ENCODE measurements at regions not wholly inside any gene's neighbourhood (a gene's known extent, or its start where the extent isn't known, plus 50 kb on each side); places are given as distances from the start of the nearest gene placed in this dataset.
A peak's percentile ranks its signal among the peaks of the same experiment; 100 is the strongest.

DNA sequence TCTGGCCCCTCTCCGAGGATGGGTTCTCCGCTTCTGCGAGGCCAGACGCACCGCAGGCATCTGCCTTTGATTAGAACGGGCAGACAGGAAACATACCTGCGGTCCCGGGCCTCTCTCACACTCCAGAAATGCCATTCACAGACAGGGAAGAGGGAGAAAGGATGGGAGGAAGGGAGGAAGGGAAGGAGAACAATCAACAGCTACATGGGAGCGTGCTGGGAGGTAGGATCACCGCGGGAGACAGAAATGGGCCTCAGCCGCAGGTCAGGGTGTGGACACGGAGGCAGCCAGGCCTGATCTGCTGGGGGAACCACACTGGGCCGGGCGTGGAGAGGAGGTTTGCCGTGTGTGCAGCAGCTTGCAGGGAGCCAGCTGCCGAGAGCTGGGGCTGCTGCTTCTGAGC is 90.7 kb upstream of the RGMA start (continued):
- TF ChIP-seq MEF2B (IDR thresholded peaks at IDR 0.05; ENCODE audit: partially characterized antibody, poor library complexity, severe bottlenecking) = no peak
- TF ChIP-seq SMAD1 (IDR thresholded peaks at IDR 0.05; ENCODE audit: low read depth, partially characterized antibody) = no peak
- TF ChIP-seq RB1 (IDR thresholded peaks at IDR 0.05; ENCODE audit: borderline replicate concordance) = no peak
- no peak for TF ChIP-seq BCL3 (IDR thresholded peaks at IDR 0.05; ENCODE audit: borderline replicate concordance, insufficient read depth, low read depth, low read length, poor library complexity, severe bottlenecking)
- TF ChIP-seq, protein P1, sequence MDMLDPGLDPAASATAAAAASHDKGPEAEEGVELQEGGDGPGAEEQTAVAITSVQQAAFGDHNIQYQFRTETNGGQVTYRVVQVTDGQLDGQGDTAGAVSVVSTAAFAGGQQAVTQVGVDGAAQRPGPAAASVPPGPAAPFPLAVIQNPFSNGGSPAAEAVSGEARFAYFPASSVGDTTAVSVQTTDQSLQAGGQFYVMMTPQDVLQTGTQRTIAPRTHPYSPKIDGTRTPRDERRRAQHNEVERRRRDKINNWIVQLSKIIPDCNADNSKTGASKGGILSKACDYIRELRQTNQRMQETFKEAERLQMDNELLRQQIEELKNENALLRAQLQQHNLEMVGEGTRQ (IDR thresholded peaks at IDR 0.05; ENCODE audit: borderline replicate concordance, low read depth, low read length) = no peak
- TF ChIP-seq LARP7 (IDR thresholded peaks at IDR 0.05) = no peak
- no peak for TF ChIP-seq NRF1 (conservative IDR thresholded peaks at IDR 0.05; ENCODE audit: low read depth, low read length)

- FAIRE-seq = no peak
- Histone ChIP-seq H3K27ac (ENCODE audit: control insufficient read depth, insufficient read depth) (no peak overlapping the region), H3K4me1 (ENCODE audit: control insufficient read depth, insufficient read depth, low read length) (no peaks in the 10 kb centered on the region; the same call in 1 of the 2 replicates), H3K4me2 (ENCODE audit: control insufficient read depth, insufficient read depth) (no peak overlapping the region), H3K9ac (ENCODE audit: control insufficient read depth, insufficient read depth, low read length) (no peak overlapping the region), H3K79me2 (ENCODE audit: control insufficient read depth, insufficient read depth, low read length) (no peaks in the 10 kb centered on the region), H3K36me3 (ENCODE audit: control insufficient read depth in 2 of 2, insufficient read depth in 2 of 2, low read length in 1 of 2) (no peaks in the 10 kb centered on the region), H2AFZ (ENCODE audit: control insufficient read depth, low read depth, low read length) (no peak overlapping the region), H3K4me3 (no peak overlapping the region), H4K20me1 (ENCODE audit: control insufficient read depth, insufficient read depth) (no peaks in the 10 kb centered on the region), H3K9me3 (replicated peaks; ENCODE audit: control insufficient read depth, insufficient read depth, low read length) (no peaks in the 10 kb centered on the region; the same call in 2 of the 3 replicates), H3K27me3 (replicated peaks in 1 of 2; ENCODE audit: control insufficient read depth in 2 of 2, insufficient read depth in 2 of 2, low read length in 1 of 2) (no peaks in the 10 kb centered on the region; a peak in 1 of 4 replicates)
- ChIA-PET SMC1A (ENCODE audit: uncharacterized antibody, unreplicated experiment) (no interaction called here), RAD21 (ENCODE audit: unreplicated experiment) (no interaction called here), POLR2A (no interaction called here), CTCF (interaction anchor here (2.3 kb wide), 1 partner anchor 91 kb away, joined by 6 read pairs; the partner anchor contains the start of gene RGMA)
- intact Hi-C loops (cut with micrococcal nuclease; ENCODE audit: unreplicated experiment) (no loop called here), in situ Hi-C loops (cut with MboI) (no loop called here)
- peak; percentile 8 for DNase-seq (ENCODE audit: low read depth, low spot score)
- no TSS peak for BruUV-seq (replicated peaks)
- 34% methylated on average over 15 of the region's 15 CpGs for WGBS (ENCODE audit: insufficient coverage, insufficient replicate concordance, low lambda C conversion rate, missing lambda C conversion rate)
- peak; percentile 66 for ATAC-seq
- TF ChIP-seq IRF3 (IDR thresholded peaks at IDR 0.05) (no peak), BHLHE40 (IDR thresholded peaks at IDR 0.05; ENCODE audit: borderline replicate concordance in 1 of 2, low read depth in 2 of 2, low read length in 1 of 2) (peak in 1 of 2 experiments; percentile 30; a peak in 1 of 4 replicates), SKIL (IDR thresholded peaks at IDR 0.05; ENCODE audit: low read depth, poor library complexity, severe bottlenecking) (no peak), ASH2L (IDR thresholded peaks at IDR 0.05; ENCODE audit: borderline replicate concordance, low read depth) (no peak), SMAD1 (IDR thresholded peaks at IDR 0.05; ENCODE audit: low read depth, partially characterized antibody) (peak; percentile 52), SPI1 (IDR thresholded peaks at IDR 0.05; ENCODE audit: borderline replicate concordance, insufficient read depth, low read depth, low read length) (peak; percentile 91), ESRRA (IDR thresholded peaks at IDR 0.05; ENCODE audit: low read length) (no peak), WRNIP1 (IDR thresholded peaks at IDR 0.05; ENCODE audit: borderline replicate concordance, low read depth, low read length) (no peak), EZH2 (IDR thresholded peaks at IDR 0.05; ENCODE audit: borderline replicate concordance, control insufficient read depth, low read depth, low read length) (no peak), CBX5 (IDR thresholded peaks at IDR 0.05; ENCODE audit: low read depth) (no peak)
Observed at GRCh38 chr15:93179072-93179471, 90.1 kb upstream of the RGMA start.

Data from GM12878 (cell line).